Thymus (tissue), 11 donors: ENCODE measurements at regions not wholly inside any gene's neighbourhood (a gene's known extent, or its start where the extent isn't known, plus 50 kb on each side); places are given as distances from the start of the nearest gene placed in this dataset.
"Not testable (repeated sequence)": the region's sequence is repeated elsewhere in the genome, so short reads cannot be mapped to it uniquely, and the experiment has no call there.

Experiments used
- DNase-seq, 9 donors: peaks; one replicate each; pipeline ENCODE4 v3.0.0-alpha.2; 2013; ENCODE audit warnings: low spot score in 9 of 9, low read depth in 6 of 9, missing footprints in 1 of 9
- H3K27ac ChIP-seq, 2 donors: one replicate each; pipeline ENCODE4 v1.5.1; 2013; ENCODE audit warnings: control low read depth in 1 of 2, low read depth in 1 of 2, low read length in 1 of 2, mild to moderate bottlenecking in 1 of 2, moderate library complexity in 1 of 2
- H3K27me3 ChIP-seq, 2 donors: one replicate each; pipeline ENCODE4 v1.5.1; 2013; ENCODE audit warnings: low read length in 1 of 2; ENCODE audit not compliant: control insufficient read depth in 2 of 2, insufficient read depth in 1 of 2
- H3K36me3 ChIP-seq, 2 donors: one replicate each; pipeline ENCODE4 v1.5.1; 2013; ENCODE audit warnings: low read length in 1 of 2, mild to moderate bottlenecking in 1 of 2, moderate library complexity in 1 of 2; ENCODE audit not compliant: control insufficient read depth in 2 of 2, insufficient read depth in 2 of 2
- H3K4me1 ChIP-seq, 2 donors: one replicate each; pipeline ENCODE4 v1.5.1; 2013; ENCODE audit warnings: low read length in 2 of 2; ENCODE audit not compliant: control insufficient read depth in 2 of 2, insufficient read depth in 2 of 2
- H3K4me3 ChIP-seq, 2 donors: one replicate each; pipeline ENCODE4 v1.5.1; 2013; ENCODE audit warnings: low read length in 2 of 2, control low read depth in 1 of 2, mild to moderate bottlenecking in 1 of 2
- H3K9me3 ChIP-seq, 2 donors: one replicate each; pipeline ENCODE4 v1.5.1; 2013; ENCODE audit warnings: low read length in 1 of 2, mild to moderate bottlenecking in 1 of 2; ENCODE audit not compliant: control insufficient read depth in 2 of 2, insufficient read depth in 1 of 2
- WGBS: extraction: QIAGEN DNeasy Blood & Tissue Kit; methylation state at CpG from one replicate; pipeline ENCODE4 v1.1.7; 2013; 5-methylcytosine and 5-hydroxymethylcytosine counted together
- donor health status: healthy.

DNA sequence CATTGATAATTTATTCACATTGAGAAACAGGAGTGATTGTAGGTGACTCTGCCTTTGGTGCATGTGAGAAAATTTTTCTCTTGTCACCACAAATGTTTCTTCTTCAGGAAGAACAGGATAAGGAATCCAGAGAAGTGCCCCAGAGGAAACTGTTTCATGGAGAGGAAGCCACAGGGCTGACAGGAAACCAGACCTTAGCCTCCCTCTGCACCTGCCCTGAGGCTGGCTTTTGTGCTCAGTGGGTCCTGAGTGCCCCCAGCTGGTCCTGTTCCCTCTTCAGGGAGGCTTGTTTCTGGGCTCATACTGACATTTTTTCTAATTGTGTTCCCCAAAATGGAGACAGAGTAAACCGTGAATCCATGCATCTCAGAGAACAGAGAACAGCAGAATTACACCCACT is 135.8 kb upstream of the POTEB2 start:
- H3K36me3 ChIP-seq, DNase-seq: not testable (repeated sequence)

DNA sequence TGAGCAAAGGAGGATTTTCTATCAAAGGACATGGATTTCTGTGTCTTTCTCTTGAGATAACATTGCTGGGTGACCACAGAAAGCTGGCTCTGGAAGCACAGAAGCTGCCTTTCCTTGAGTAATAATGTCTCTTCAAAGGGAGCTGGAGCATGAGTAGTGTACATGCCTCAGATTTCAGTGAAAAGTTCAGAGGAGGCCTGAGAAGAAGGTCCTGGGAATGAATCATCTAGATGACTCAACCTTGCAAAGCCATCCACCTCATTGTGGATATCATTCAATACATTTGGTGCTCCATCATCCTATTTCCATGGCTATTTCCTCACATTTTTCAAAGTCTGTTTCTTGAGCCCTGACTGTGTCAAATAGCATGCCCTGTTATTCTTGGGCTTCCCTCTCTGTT is 125.6 kb upstream of the POTEB2 start:
- not testable (repeated sequence) for H3K4me3 ChIP-seq, H3K27ac ChIP-seq, H3K9me3 ChIP-seq, H3K27me3 ChIP-seq, H3K36me3 ChIP-seq, DNase-seq, H3K4me1 ChIP-seq

More for the DNA sequence above, 135.8 kb upstream of the POTEB2 start:
- H3K27me3 ChIP-seq, H3K4me3 ChIP-seq, H3K27ac ChIP-seq, H3K4me1 ChIP-seq, H3K9me3 ChIP-seq: not testable (repeated sequence)
- 29% methylated on average over 1 of the region's 1 CpG for WGBS

DNA sequence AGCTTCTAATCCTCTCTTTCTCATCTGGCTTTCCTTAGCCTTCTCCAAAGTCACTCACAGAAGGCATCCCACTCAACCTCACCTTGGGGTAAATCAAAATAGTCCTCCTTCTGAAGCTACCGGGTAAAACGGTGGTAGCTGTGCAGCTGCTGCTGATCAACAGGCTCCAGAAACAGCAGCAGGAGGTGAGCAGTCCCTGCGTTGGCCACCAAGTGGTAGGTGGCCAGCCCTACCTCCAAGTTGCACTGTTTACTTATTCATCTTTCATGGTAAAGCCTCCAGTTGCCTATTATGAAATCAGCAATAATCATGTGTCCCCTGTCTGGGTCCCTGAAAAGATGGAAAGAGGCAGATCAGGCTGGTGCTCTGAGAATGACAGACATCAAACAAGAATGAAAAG is 125.1 kb upstream of the POTEB2 start:
- not testable (repeated sequence) for H3K4me3 ChIP-seq, DNase-seq, H3K36me3 ChIP-seq, H3K4me1 ChIP-seq, H3K27ac ChIP-seq, H3K27me3 ChIP-seq, H3K9me3 ChIP-seq
- 80% methylated on average over 3 of the region's 3 CpGs for whole genome bisulfite sequencing

- H3K9me3 ChIP-seq, H3K27me3 ChIP-seq: not testable (repeated sequence)
- WGBS, result 95% methylated on average over 4 of the region's 5 CpGs
Measured at GRCh38 chr15:20986775-20987174, 120.7 kb upstream of the POTEB2 start.

DNA sequence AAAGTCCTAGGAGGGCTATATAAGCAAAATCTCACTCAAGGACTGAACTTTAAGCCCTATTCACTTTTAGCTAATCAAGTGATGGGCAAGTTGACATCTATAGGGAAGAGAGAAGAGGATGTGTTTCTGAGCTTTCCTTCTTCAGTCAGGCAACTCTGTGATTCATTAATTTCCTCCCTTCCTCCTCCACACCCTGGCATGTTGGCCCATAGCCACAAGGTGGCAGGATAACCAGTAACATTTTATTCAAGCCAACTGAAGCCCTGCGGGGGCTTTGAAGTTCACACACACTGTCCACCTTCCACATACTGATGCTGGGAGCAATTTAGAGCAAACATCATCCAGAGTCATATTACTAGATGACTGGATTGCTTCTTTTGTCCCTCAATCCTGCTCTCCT is 111.9 kb upstream of the POTEB2 start:
- not testable (repeated sequence) for H3K36me3 ChIP-seq, H3K4me3 ChIP-seq, H3K4me1 ChIP-seq, H3K27ac ChIP-seq, H3K9me3 ChIP-seq, DNase-seq, H3K27me3 ChIP-seq
- no CpG with 5 or more reads among the region's 1 CpG for WGBS

More at GRCh38 chr15:20986775-20987174, 120.7 kb upstream of the POTEB2 start:
- H3K36me3 ChIP-seq, H3K4me1 ChIP-seq, H3K27ac ChIP-seq, DNase-seq, H3K4me3 ChIP-seq: not testable (repeated sequence)

GRCh38 chr15:20972762-20973161 is 106.6 kb upstream of the POTEB2 start:
- not testable (repeated sequence) for H3K27ac ChIP-seq, H3K27me3 ChIP-seq, H3K4me3 ChIP-seq, DNase-seq, H3K4me1 ChIP-seq, H3K36me3 ChIP-seq, H3K9me3 ChIP-seq
- 87% methylated on average over 3 of the region's 4 CpGs for WGBS

- 10% methylated on average over 1 of the region's 2 CpGs for WGBS
Measured at GRCh38 chr15:20959299-20959698, 93.2 kb upstream of the POTEB2 start.

DNA sequence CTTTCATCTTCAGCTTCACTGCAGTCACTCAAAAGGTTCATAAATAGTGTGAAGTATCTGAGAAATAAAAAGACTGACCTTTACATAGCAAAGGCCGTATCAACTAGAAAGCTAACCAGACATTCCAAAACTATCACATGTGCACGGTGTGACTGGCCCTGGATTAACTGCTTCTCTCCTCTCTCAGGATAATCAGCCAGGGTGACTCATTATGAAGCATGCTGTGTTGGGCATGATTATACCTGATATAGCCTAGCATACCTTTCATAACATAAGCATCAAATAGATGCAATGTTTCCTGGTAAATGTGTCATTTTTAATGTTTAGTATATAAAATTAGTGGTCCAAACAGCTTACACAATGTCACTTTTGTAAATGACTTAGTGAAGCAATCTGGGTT is 63.2 kb upstream of the POTEB2 start:
- not testable (repeated sequence) for H3K4me3 ChIP-seq, H3K27ac ChIP-seq, H3K9me3 ChIP-seq, H3K27me3 ChIP-seq, H3K36me3 ChIP-seq, H3K4me1 ChIP-seq, DNase-seq
- no CpG with 5 or more reads among the region's 2 CpGs for WGBS

More at GRCh38 chr15:20959299-20959698, 93.2 kb upstream of the POTEB2 start:
- DNase-seq, H3K36me3 ChIP-seq, H3K4me3 ChIP-seq, H3K27ac ChIP-seq, H3K27me3 ChIP-seq, H3K4me1 ChIP-seq, H3K9me3 ChIP-seq: not testable (repeated sequence)
